ENCODE measurements at regions not wholly inside any gene's neighbourhood (a gene's known extent, or its start where the extent isn't known, plus 50 kb on each side); places are given as distances from the start of the nearest gene placed in this dataset.

- Histone ChIP-seq H3K4me3 (no peak overlapping the region), H3K9me3 (peaks cover 0 to 78% (median 25%) of the 10 kb centered on the region in 11 donors), H3K36me3 (no peaks in the 10 kb centered on the region), H3K27me3 (no peaks in the 10 kb centered on the region), H3K4me1 (no peaks in the 10 kb centered on the region), H3K27ac (no peak overlapping the region)
- ATAC-seq (no peak), DNase-seq (no peak)
- 89 to 93% methylated on average over 1 of the region's 1 CpG for WGBS, 2 donors
- intact Hi-C loops (cut with DNase I) = no loop called here
- TF ChIP-seq, protein P1, sequence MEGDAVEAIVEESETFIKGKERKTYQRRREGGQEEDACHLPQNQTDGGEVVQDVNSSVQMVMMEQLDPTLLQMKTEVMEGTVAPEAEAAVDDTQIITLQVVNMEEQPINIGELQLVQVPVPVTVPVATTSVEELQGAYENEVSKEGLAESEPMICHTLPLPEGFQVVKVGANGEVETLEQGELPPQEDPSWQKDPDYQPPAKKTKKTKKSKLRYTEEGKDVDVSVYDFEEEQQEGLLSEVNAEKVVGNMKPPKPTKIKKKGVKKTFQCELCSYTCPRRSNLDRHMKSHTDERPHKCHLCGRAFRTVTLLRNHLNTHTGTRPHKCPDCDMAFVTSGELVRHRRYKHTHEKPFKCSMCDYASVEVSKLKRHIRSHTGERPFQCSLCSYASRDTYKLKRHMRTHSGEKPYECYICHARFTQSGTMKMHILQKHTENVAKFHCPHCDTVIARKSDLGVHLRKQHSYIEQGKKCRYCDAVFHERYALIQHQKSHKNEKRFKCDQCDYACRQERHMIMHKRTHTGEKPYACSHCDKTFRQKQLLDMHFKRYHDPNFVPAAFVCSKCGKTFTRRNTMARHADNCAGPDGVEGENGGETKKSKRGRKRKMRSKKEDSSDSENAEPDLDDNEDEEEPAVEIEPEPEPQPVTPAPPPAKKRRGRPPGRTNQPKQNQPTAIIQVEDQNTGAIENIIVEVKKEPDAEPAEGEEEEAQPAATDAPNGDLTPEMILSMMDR (IDR thresholded peaks at IDR 0.05) = no peak
These were observed 163.4 kb upstream of the CHRM3 start for GRCh38 chr1:239222999-239223398.

DNA sequence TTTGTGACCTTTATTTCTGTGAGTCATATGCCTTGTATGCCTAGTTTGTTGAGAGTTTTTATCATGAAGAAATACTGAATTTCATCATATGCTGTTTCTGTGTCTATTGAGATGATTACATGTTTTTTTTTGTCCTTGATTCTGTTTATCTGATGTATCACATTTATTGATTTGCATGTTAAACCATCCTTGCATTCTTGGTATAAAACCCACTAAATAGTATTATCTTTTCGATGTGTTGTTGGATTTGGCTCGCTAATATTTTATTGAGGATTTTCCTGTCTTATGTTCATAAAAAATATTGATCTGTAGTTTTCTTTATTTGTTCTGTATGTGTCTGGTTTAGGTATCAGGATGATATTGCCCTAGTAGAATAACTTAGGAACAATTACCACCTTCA is 164.7 kb upstream of the CHRM3 start:
- Histone ChIP-seq H3K36me3 (no peaks in the 10 kb centered on the region), H3K27me3 (no peaks in the 10 kb centered on the region), H3K4me1 (no peaks in the 10 kb centered on the region), H3K27ac (no peak overlapping the region), H3K4me3 (no peak overlapping the region), H3K9me3 (peaks cover 0 to 69% (median 25%) of the 10 kb centered on the region in 11 donors)
- WGBS, 2 donors = 88 to 97% methylated on average over 2 of the region's 2 CpGs
- no peak for ATAC-seq
- TF ChIP-seq, protein P1 (IDR thresholded peaks at IDR 0.05) = no peak
- no peak for DNase-seq
- intact Hi-C loops (cut with DNase I) = no loop called here

GRCh38 chr1:239219679-239220078 is 166.7 kb upstream of the CHRM3 start:
- ATAC-seq = no peak
- WGBS, 2 donors = 69 to 73% methylated on average over 2 of the region's 2 CpGs
- intact Hi-C loops (cut with DNase I) = no loop called here
- H3K36me3 ChIP-seq = no peaks in the 10 kb centered on the region
- peaks cover 0 to 49% (median 11%) of the 10 kb centered on the region in 11 donors for H3K9me3 ChIP-seq
- H3K4me3 ChIP-seq = no peak overlapping the region
- H3K4me1 ChIP-seq = no peaks in the 10 kb centered on the region
- H3K27me3 ChIP-seq = no peaks in the 10 kb centered on the region
- H3K27ac ChIP-seq = no peak overlapping the region
- TF ChIP-seq, protein P1 (IDR thresholded peaks at IDR 0.05) = no peak
- no peak for DNase-seq

- no peak for ATAC-seq
- 86 to 100% methylated on average over 1 of the region's 1 CpG for WGBS, 2 donors
- intact Hi-C loops (cut with DNase I) = no loop called here
These were observed 168.1 kb upstream of the CHRM3 start for GRCh38 chr1:239218301-239218700.

More at GRCh38 chr1:239218301-239218700, 168.1 kb upstream of the CHRM3 start:
- no peaks in the 10 kb centered on the region for H3K4me1 ChIP-seq
- no peak for DNase-seq
- H3K36me3 ChIP-seq = no peaks in the 10 kb centered on the region
- H3K4me3 ChIP-seq = no peak overlapping the region
- TF ChIP-seq, protein P1 (IDR thresholded peaks at IDR 0.05) = no peak
- H3K9me3 ChIP-seq = peaks cover 0 to 36% (median 11%) of the 10 kb centered on the region in 11 donors
- no peaks in the 10 kb centered on the region for H3K27me3 ChIP-seq
- no peak overlapping the region for H3K27ac ChIP-seq

All from heart right ventricle (tissue), 16 donors.